GM21515 (cell line): ENCODE measurements at regions not wholly inside any gene's neighbourhood (a gene's known extent, or its start where the extent isn't known, plus 50 kb on each side); places are given as distances from the start of the nearest gene placed in this dataset.
"Not testable (repeated sequence)": the region's sequence is repeated elsewhere in the genome, so short reads cannot be mapped to it uniquely, and the experiment has no call there.

Experiments used
- ATAC-seq: cut with Tn5 transposase; IDR thresholded peaks from one replicate; pipeline ENCODE4 v1.9.1; 2021; ENCODE audit not compliant: unreplicated experiment

DNA sequence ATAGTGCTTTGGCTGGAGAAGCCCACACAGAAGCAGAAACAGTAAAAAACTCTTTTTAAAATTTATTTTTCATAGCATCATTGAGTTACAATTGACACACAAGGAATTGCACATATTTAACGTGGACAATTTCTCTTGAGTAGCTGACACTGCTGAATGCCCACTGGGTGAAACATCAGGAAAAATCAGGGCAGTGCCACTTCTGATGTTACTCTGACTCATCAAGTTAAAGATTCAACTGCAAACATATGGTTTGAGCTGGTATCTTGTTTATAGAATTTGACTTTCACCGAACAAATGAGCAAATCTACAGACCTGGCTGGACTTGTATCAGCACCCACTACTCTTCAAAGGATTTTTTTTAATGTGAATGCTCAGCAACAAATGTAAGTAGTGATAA lies 66.3 kb upstream of the CTSV start:
- not testable (repeated sequence) for ATAC-seq

DNA sequence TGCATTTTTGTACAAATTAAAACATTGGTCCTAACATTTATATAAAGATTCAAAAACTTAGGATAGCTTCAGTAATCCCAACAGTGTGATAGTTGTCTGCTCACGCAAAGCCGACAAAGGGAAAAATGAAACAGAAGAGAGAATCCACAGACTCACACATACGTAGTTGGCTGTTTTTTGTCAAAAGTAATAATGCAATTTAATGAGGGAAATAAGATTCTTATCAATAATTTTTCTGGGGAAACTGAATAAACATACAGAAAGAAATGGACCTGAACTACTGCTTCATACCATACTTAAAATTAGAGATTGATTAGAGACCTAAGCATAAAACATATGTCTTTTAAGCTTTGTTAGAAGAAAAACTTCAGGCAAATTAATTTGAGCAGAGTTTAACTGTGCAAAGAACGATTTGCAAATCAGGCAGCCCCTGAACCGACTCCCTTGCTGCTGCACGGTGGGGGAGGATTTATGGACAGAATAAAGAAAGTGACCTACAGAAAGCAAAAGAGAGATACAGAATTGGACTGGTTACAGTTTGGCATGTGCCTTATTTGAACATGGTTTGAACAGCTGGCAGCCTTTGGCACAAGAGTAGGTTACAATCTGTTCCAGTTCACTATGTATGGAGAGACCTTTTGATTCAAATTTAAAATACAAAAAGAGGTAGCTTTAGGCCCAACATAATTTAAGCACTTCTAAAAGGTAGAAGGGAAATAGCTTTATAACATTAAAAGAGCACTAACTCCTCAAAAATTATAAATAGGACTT lies 64.9 kb upstream of the CTSV start:
- ATAC-seq: not testable (repeated sequence)

DNA sequence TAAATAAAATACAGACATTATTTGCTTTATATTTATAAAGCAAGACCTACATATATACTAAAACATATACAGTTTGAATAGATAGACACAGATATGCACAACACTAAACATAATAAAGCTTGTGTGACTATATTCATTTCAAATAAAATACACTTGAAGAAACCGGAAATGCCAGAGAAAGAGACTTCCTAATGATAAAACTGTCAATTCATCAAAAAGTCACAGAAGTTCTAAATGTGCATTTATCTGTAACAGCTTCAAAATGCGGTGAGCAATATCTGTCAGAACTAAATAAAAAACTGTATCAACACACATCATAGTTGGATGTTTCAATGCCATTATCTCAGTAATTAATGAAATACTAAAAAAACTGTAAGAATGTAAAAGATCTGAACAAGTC lies 60.6 kb upstream of the CTSV start:
- ATAC-seq: not testable (repeated sequence)

DNA sequence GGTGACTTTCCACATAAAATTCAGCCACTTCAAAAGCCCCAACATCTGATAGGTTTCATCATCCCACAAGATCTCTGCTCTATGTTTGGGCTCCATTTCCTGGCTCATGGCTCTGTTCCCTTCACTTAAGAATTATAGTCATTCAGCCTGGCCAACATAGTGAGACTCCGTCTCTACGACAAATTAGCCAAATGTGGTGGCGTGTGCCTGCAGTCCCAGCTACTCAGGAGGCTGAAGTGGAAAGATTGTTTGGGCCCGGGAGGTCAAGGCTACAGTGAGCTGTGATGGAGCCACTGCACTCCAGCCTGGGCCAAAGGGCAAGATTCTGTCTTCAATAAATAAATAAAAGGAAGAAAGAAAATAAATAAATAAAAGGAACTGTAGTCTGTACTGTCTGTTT lies 57.9 kb upstream of the CTSV start:
- no peak for ATAC-seq

DNA sequence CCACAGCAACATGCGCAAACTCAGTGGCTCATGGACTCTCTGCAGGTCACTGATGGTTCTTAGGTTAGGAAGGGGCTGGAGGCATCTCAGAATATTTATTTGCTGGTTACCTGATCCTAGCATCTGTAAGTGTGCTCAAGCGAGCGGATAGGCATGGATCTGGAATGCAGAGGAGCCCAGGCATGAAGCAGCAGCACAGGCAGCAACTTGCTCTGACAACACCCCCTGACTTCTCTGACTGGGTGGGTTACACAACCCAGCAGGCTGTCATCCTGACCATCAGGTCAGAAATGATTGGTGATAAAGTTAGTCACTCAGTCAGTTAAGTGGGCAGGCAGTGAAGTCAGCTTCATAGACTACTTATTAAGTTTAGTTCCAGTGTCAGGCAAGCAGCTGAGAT lies 50.4 kb upstream of the CTSV start:
- not testable (repeated sequence) for ATAC-seq
